Mucosa of descending colon (tissue), 3 donors: ENCODE measurements at regions not wholly inside any gene's neighbourhood (a gene's known extent, or its start where the extent isn't known, plus 50 kb on each side); places are given as distances from the start of the nearest gene placed in this dataset.
"Not testable (repeated sequence)": the region's sequence is repeated elsewhere in the genome, so short reads cannot be mapped to it uniquely, and the experiment has no call there.

Source experiments
- ATAC-seq: fragments of 200-7000 bp; cut with Tn5 transposase; one replicate; pipeline ENCODE4 v1.9.1; 2020; ENCODE audit warnings: mild to moderate bottlenecking, moderate library complexity
- DNase-seq, 3 donors: peaks; one replicate each; pipeline ENCODE4 v3.0.0-alpha.2; 2020
- H3K36me3 ChIP-seq: fragments of 200-600 bp; one replicate; pipeline ENCODE4 v1.8.0; 2021; ENCODE audit warnings: low read depth, mild to moderate bottlenecking
- H3K4me1 ChIP-seq: fragments of 200-600 bp; one replicate; pipeline ENCODE4 v1.8.0; 2021; ENCODE audit warnings: low read depth, mild to moderate bottlenecking
- H3K4me3 ChIP-seq: fragments of 200-600 bp; one replicate; pipeline ENCODE4 v1.8.0; 2021; ENCODE audit warnings: mild to moderate bottlenecking
- H3K9me3 ChIP-seq: fragments of 200-600 bp; one replicate; pipeline ENCODE4 v1.8.0; 2021; ENCODE audit warnings: mild to moderate bottlenecking
- CTCF ChIP-seq: fragments of 200-600 bp; IDR thresholded peaks from one replicate; pipeline ENCODE4 v1.8.0; 2022; ENCODE audit warnings: antibody characterized with exemption, mild to moderate bottlenecking
- intact Hi-C, 2 donors: fragments of 100-400 bp; cut with DNase I in 1 of 2; cut with micrococcal nuclease in 1 of 2; formaldehyde crosslinking; loops; one replicate each; pipeline versions ENCODE4 v1.11.0 to v1.11.1; 2022; cut with DNase I, micrococcal nuclease
- donor health status: DM: no; HTN: no; CAD: no; lungs with moderate emphysema.
- donor health status: DM: no; HTN: no; CAD: no.
- donor health status: DM: no; HTN: yes; CAD: no.

GRCh38 chr5:56757077-56757476 is 58.3 kb upstream of the MAP3K1 start:
- no peaks in the 10 kb centered on the region for H3K9me3 ChIP-seq
- H3K36me3 ChIP-seq: no peaks in the 10 kb centered on the region
- intact Hi-C loops: no loop called here
- no peak for ATAC-seq
- H3K4me3 ChIP-seq: no peak overlapping the region
- DNase-seq: no peak
- no peak for TF ChIP-seq CTCF
- H3K4me1 ChIP-seq: no peaks in the 10 kb centered on the region

GRCh38 chr5:56755036-56755555 is 60.3 kb upstream of the MAP3K1 start:
- H3K36me3 ChIP-seq: no peaks in the 10 kb centered on the region
- no peak for ATAC-seq
- no peak for TF ChIP-seq CTCF
- no peak overlapping the region for H3K4me3 ChIP-seq
- no peaks in the 10 kb centered on the region for H3K9me3 ChIP-seq
- DNase-seq: no peak
- intact Hi-C loops: no loop called here
- no peaks in the 10 kb centered on the region for H3K4me1 ChIP-seq

- intact Hi-C loops, H3K9me3 ChIP-seq, H3K36me3 ChIP-seq, H3K4me1 ChIP-seq, ATAC-seq, DNase-seq, H3K4me3 ChIP-seq: not testable (repeated sequence)
Measured at GRCh38 chr5:56753588-56753987, 61.8 kb upstream of the MAP3K1 start.

GRCh38 chr5:56751572-56752313 is 63.6 kb upstream of the MAP3K1 start:
- H3K36me3 ChIP-seq: no peaks in the 10 kb centered on the region
- no peak for ATAC-seq
- H3K4me3 ChIP-seq: no peak overlapping the region
- TF ChIP-seq CTCF: no peak
- no peak for DNase-seq
- no peaks in the 10 kb centered on the region for H3K9me3 ChIP-seq
- intact Hi-C loops: no loop called here
- H3K4me1 ChIP-seq: no peaks in the 10 kb centered on the region

GRCh38 chr5:56749842-56750241 is 65.5 kb upstream of the MAP3K1 start:
- ATAC-seq (no peak), DNase-seq (no peak)
- H3K9me3 ChIP-seq: no peaks in the 10 kb centered on the region
- intact Hi-C loops: no loop called here
- no peaks in the 10 kb centered on the region for H3K4me1 ChIP-seq
- H3K4me3 ChIP-seq: no peak overlapping the region
- TF ChIP-seq CTCF: no peak
- no peaks in the 10 kb centered on the region for H3K36me3 ChIP-seq

GRCh38 chr5:56746553-56747339 is 68.6 kb upstream of the MAP3K1 start:
- no peak for TF ChIP-seq CTCF
- no peak for DNase-seq
- H3K36me3 ChIP-seq: no peaks in the 10 kb centered on the region

More at GRCh38 chr5:56746553-56747339, 68.6 kb upstream of the MAP3K1 start:
- no peak for ATAC-seq
- Histone ChIP-seq H3K9me3 (no peaks in the 10 kb centered on the region), H3K4me3 (no peak overlapping the region), H3K4me1 (no peaks in the 10 kb centered on the region)
- intact Hi-C loops: no loop called here
